GM18867 (cell line): ENCODE measurements at regions not wholly inside any gene's neighbourhood (a gene's known extent, or its start where the extent isn't known, plus 50 kb on each side); places are given as distances from the start of the nearest gene placed in this dataset.
"Not testable (repeated sequence)": the region's sequence is repeated elsewhere in the genome, so short reads cannot be mapped to it uniquely, and the experiment has no call there.

Source experiments
- ATAC-seq: cut with Tn5 transposase; IDR thresholded peaks from one replicate; pipeline ENCODE4 v1.9.1; 2021; ENCODE audit warnings: mild to moderate bottlenecking, moderate library complexity; ENCODE audit not compliant: unreplicated experiment

DNA sequence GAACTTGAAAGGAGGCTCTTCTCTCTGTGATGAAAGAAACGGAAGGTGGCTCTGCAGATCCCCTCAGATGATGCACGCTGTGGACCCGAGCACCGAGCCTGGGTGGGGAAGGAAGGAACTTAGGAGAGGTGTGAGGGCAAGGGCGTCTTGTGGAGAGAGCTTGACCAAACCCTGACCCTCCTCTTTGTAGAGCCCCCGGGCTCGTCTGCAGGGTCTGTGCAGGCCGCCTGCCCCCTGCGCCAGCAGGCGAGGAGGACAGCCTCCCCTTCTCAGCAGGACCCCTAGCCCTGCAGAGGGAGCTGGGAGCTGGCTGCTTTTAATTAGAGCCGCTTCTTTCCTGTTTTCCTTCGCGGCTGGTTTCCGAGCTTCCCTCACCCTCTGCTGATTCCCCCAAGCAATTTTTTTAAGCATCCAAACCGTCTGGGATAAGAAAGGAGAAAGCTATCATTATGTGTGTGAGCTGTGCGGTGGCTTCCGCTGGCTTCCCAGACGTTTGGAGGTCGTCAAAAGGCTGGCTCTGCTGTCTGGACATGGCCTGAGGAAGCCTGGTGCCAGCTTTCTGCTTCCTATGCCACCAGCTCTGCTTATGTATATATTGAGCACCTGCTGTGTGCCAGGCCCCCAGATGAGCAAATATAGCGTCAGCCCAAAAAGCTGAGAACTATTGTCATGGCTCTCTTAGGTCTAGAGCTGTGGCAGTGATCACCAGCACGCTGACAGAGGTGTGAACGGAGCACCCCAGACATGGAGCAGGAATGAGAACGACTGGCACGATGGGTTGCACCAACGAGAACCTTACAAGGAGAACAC lies 160.2 kb upstream of the IRF2BP2 start:
- ATAC-seq = no peak

DNA sequence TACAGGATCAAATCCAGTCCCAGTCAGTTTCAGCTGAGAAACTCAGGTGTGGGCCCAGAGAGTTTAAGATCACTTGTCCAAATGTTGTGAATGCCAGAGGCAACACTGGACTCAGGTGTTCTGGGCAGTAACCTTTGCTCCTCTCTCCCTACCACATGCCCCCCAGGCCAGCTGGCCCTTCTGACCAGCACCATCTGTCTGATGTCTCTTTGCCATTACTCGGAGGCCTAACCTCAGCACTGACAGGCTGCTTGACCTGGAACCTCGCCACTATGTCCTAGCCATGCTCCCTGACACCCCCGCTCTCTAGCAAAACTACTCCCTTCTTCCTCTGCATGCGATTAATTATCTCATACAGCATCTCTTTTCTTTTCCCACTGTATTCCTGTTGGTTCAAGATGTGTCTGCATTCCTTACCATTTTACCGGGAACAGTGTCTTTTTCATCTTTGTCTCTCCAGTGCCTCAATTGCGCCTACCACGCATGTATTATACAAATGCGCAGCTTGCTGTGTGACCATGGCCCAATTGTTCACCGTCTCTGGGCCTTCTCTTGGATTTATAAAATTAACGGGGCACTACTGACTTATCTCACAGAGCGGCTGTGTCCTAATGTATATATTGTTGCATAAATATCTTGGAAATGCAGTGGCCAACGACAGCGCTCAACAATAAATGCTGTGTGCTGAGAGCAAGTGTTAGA lies 159.5 kb upstream of the IRF2BP2 start:
- ATAC-seq = no peak

DNA sequence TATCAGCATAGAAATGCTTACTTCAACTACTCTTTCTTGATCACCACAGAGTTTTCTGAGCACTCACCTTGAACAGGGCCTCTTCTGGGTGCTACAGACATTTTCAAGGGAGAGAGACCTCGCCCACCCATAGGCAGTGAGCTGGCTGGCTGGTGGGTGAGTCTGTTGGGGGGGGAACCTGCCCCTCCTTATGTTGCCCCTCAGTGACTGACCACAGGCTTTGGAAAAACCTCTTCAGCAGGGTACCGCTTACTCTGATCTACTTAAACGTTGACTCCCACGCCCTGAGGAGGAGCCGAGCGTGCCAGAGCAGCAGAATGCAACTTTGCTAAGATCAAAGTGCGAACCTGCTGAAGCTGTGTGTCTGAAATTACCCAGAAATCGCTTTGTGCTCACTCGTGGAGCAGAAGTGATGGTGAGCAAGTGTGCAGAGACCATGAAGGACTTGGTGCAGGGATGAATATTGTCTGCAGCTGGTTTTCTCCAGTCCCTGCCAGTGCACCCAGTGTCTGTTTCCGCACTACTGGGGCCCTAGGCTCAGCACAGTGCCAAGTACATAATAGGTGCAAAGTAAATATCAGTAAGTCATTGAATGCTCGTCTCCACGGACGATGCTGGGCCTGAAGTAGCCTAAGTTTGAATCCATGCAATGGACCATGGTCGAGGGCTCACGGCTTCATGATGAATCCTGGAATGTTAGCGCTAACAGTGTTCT lies 158.7 kb upstream of the IRF2BP2 start:
- ATAC-seq = no peak

DNA sequence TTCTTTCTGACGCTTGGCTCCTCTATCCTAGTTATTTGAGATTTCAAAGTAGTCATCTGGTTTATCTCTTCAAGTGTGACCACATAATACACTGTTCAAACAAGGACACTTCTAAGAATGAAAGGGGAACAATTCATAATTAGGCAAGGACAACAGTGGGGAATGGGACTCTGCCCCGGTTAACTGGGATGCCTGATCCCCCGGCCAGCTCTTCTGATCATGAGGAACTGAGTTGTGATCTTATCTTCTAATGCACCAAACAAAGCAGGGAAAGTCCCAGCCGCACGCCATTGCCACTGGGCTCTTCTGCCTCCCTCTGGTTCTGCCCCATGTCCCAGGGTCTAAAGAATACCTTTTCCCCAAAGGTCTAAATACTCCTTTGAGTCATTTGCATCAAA lies 158.2 kb upstream of the IRF2BP2 start:
- ATAC-seq = no peak

- no peak for ATAC-seq
Observed at GRCh38 chr1:234765672-234766071, 155.7 kb upstream of the IRF2BP2 start.

GRCh38 chr1:234765181-234765580 lies 155.2 kb upstream of the IRF2BP2 start:
- ATAC-seq = no peak

GRCh38 chr1:234763910-234764309 lies 153.9 kb upstream of the IRF2BP2 start:
- ATAC-seq = no peak

GRCh38 chr1:234763367-234763766 lies 153.4 kb upstream of the IRF2BP2 start:
- ATAC-seq = no peak

DNA sequence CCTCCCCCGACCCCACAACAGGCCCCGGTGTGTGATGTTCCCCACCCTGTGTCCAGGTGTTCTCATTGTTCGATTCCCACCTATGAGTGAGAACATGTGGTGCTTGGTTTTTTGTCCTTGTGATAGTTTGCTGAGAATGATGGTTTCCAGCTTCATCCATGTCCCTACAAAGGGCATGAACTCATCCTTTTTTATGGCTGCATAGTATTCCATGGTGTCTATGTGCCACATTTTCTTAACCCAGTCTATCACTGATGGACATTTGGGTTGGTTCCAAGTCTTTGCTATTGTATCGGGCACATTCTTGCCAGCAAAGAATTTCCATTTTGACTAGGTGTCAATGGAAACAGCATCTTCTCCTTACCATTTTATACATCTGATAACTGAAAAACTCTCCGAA lies 152.1 kb upstream of the IRF2BP2 start:
- ATAC-seq = not testable (repeated sequence)

GRCh38 chr1:234760303-234760723 lies 150.3 kb upstream of the IRF2BP2 start:
- ATAC-seq = no peak

DNA sequence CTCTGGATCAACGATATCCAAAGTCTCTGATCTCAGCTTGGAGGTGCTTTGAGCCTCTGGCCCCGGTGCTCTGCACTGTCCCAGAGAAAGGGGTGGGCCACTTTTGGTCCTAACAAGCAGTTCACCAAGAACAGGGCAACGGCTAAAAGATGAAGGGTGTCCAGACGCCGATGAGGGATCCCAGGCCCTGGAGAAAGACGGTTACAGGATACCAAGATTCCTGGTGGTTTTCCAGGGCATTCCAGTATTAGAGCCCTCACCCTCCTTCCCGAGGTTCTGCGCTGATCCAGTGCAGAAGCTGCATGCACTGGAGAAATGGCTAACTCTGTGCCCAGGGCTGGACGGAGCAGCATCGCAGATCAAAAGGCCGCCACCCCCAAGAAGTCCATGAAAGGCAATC lies 149.9 kb upstream of the IRF2BP2 start:
- no peak for ATAC-seq

DNA sequence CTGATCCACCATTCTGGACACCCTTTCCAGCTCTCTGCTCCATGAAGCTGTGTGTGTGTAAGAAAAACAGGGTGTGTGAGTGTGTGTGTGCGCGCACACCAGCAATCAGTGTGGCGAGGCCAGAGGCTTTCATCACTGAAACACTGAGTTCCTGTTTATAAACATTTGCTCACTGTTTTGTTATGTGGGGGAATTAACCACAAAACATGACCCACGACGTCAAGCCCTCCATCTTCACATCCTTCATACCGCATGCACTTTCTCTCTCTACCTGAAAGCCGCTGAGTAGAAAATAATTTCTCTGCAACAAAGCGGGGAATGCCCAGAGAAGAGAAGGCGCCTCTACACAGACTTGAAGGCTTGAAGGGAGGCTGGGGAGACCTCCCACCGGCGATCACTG lies 148.9 kb upstream of the IRF2BP2 start:
- ATAC-seq = no peak

GRCh38 chr1:234756857-234757256 lies 146.9 kb upstream of the IRF2BP2 start:
- no peak for ATAC-seq

DNA sequence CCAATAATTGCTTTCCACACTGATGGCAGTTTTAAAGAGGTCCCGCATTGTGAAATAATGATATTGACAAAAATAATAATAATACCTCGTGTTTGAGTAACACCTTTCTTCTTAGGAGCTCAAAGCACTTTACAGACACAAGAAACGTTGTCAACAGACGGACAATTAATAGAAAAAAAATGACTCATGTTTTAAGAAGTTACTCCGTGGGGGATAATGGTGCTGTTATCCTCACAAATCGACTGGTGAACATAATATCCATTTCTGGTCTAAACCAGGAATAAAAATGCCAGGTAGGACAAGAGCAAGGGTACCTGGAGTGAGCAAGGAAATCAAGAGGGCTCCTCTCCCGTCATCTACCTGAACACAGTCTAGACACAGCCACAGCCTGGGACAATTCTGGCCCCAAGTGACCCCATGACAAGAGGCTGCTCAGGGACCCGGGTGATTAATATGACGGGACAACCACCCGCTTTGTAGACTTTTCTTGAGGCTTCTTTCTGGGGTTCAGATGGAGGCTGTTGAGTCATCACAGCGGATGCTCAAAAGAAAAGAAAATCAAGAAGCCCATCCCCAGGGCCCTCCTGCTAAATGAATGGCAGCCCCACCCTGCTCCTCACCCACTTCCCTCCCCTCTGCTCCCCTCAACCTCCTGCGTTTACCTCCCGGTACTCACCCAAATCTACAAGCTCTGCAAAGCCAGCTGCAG lies 146.2 kb upstream of the IRF2BP2 start:
- no peak for ATAC-seq

DNA sequence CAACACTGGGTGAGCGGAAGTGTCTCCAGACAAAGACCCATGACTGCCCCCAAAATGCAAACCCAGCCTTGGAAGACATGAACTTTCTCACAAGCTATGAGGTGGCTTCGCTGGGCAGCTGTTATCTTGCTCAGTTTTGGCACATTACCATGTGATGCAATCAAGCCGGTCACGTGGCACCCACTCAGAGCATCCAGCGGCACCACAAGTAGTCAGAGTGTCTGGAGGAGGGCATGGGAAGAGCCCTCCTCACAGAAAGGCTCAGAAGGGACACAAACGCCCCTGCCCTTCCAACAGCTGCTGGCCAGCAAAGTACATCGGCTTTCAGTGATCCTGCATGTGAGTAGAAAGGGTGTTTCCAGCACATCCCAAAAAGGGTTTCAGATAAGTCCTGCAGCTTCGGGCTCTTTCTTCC lies 145.5 kb upstream of the IRF2BP2 start:
- ATAC-seq = no peak

- ATAC-seq = no peak
Observed at GRCh38 chr1:234753979-234754378, 144.0 kb upstream of the IRF2BP2 start.

GRCh38 chr1:234752927-234753326 lies 142.9 kb upstream of the IRF2BP2 start:
- no peak for ATAC-seq

- no peak for ATAC-seq
Observed at GRCh38 chr1:234751678-234752077, 141.7 kb upstream of the IRF2BP2 start.

DNA sequence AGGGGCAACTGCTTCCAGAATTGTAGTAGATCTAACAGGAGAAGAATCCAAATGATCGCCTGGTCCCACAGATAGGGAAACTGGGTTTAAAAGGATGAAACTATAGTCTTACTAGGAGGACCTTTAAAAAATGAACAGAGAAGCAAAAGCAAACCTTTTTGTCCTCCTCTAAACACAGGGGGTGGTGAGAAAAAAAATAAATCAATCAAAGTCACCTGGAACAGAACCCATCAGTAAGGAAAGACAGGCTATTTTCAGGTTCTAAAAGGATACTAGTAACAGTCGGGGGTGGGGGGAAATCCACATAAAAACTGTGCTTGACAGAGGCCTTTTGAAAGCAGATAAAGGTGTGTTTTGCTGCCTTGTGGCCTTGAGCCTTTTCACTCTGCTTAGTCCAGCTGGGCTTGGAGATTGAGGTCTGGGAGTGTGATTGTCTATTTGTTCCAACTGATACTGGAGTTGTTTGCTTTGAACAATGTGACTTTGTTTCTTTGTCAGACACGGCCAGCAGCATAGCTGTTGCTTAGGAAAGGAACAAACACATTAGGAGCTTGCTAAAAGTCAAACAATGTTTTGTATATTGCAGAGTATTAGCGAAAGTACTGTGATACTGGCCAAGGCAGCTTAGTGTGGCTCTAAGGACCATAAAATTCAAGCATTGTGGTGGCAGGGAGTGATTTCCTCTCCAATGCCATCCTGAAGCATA lies 141.1 kb upstream of the IRF2BP2 start:
- no peak for ATAC-seq

DNA sequence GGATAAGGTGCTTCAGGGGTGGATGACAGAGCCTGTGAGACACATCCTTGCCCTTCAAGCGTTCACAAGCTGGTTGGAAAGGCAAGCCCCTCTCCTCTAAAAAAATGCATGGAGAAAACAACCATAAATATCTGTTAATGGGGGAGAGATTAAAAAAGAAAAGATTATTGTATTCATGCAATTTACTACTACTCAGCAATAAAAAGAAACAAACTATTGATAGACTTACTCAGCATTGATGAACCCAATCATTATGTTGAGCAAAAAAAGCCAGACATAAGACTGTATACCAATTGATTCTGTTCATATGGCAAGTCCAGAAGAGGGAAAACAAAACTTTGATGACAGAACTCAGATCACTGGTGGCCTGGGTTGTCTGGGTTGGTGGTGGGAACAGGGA lies 138.7 kb upstream of the IRF2BP2 start:
- no peak for ATAC-seq

DNA sequence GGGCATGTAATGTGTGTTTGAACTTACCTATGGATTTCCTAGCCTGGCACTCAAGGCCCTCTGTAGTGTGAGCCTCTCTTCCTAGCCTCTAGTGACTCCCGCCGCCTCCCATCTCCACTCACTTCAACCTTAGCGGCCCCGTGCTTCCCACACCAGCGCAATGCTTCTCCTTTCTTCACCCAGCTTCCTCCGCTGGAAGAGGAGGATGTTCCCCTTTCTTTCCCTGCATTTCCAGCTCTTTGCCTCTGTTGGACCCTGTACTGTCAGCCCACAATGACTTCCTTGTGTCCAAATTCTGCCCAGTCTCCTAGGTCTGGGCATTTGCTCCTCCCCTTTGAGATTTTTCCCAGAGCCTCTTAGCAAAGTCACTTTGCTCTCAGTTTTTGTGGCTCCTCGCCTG lies 138.1 kb upstream of the IRF2BP2 start:
- no peak for ATAC-seq
